ENCODE measurements at regions not wholly inside any gene's neighbourhood (a gene's known extent, or its start where the extent isn't known, plus 50 kb on each side); places are given as distances from the start of the nearest gene placed in this dataset.
"Not testable (repeated sequence)": the region's sequence is repeated elsewhere in the genome, so short reads cannot be mapped to it uniquely, and the experiment has no call there.

- TF ChIP-seq CTCF (IDR thresholded peaks at IDR 0.05; ENCODE audit: low read length, missing control alignments) = no peak
- no peak for DNase-seq (ENCODE audit: low read depth)
- H3K4me3 ChIP-seq (replicated peaks; ENCODE audit: low read depth, low read length) = no peak overlapping the region
Measured at GRCh38 chr6:150696190-150696589, 96.5 kb downstream of the PLEKHG1 start.

GRCh38 chr6:150696918-150697317 is 97.2 kb downstream of the PLEKHG1 start:
- H3K4me3 ChIP-seq (replicated peaks; ENCODE audit: low read depth, low read length); DNase-seq (ENCODE audit: low read depth): not testable (repeated sequence)

- no peak overlapping the region for H3K4me3 ChIP-seq (replicated peaks; ENCODE audit: low read depth, low read length)
- no peak for TF ChIP-seq CTCF (IDR thresholded peaks at IDR 0.05; ENCODE audit: low read length, missing control alignments)
- DNase-seq (ENCODE audit: low read depth) = peak; percentile 8
Measured at GRCh38 chr6:150697515-150697914, 97.8 kb downstream of the PLEKHG1 start.

- TF ChIP-seq CTCF (IDR thresholded peaks at IDR 0.05; ENCODE audit: low read length, missing control alignments) = no peak
- no peak for DNase-seq (ENCODE audit: low read depth)
- H3K4me3 ChIP-seq (replicated peaks; ENCODE audit: low read depth, low read length) = no peak overlapping the region
Measured at GRCh38 chr6:150698391-150698790, 98.7 kb downstream of the PLEKHG1 start.

GRCh38 chr6:150702675-150703074 is 103.0 kb downstream of the PLEKHG1 start:
- no peak overlapping the region for H3K4me3 ChIP-seq (replicated peaks; ENCODE audit: low read depth, low read length)
- no peak for TF ChIP-seq CTCF (IDR thresholded peaks at IDR 0.05; ENCODE audit: low read length, missing control alignments)
- DNase-seq (ENCODE audit: low read depth) = no peak

GRCh38 chr6:150704447-150705192 is 104.9 kb downstream of the PLEKHG1 start:
- TF ChIP-seq CTCF (IDR thresholded peaks at IDR 0.05; ENCODE audit: low read length, missing control alignments) = no peak
- no peak for DNase-seq (ENCODE audit: low read depth)
- no peak overlapping the region for H3K4me3 ChIP-seq (replicated peaks; ENCODE audit: low read depth, low read length)

- no peak for TF ChIP-seq CTCF (IDR thresholded peaks at IDR 0.05; ENCODE audit: low read length, missing control alignments)
- no peak overlapping the region for H3K4me3 ChIP-seq (replicated peaks; ENCODE audit: low read depth, low read length)
- DNase-seq (ENCODE audit: low read depth) = no peak
Measured at GRCh38 chr6:150705392-150705791, 105.7 kb downstream of the PLEKHG1 start.
